ENCODE measurements at regions not wholly inside any gene's neighbourhood (a gene's known extent, or its start where the extent isn't known, plus 50 kb on each side); places are given as distances from the start of the nearest gene placed in this dataset.

- no peaks in the 10 kb centered on the region for H3K9me3 ChIP-seq (ENCODE audit: low read length)
- no peaks in the 10 kb centered on the region for H3K36me3 ChIP-seq (ENCODE audit: insufficient read depth, low read length)
- H3K4me3 ChIP-seq (ENCODE audit: low read depth in 1 of 2, low read length in 2 of 2): no peak overlapping the region
- no peaks in the 10 kb centered on the region for H3K27me3 ChIP-seq (ENCODE audit: control insufficient read depth in 1 of 2, insufficient read depth in 2 of 2, low read length in 2 of 2)
- no peak overlapping the region for H3K9ac ChIP-seq (ENCODE audit: low read length)
- H3K27ac ChIP-seq (ENCODE audit: low read depth, low read length): no peak overlapping the region
- peaks cover 37% of the 10 kb centered on the region for H3K4me1 ChIP-seq (ENCODE audit: insufficient read depth, low read length)
These were observed 312.8 kb upstream of the C2CD4B start for GRCh38 chr15:62477929-62478328.

- H3K27ac ChIP-seq (ENCODE audit: low read depth, low read length): no peak overlapping the region
These were observed 317.8 kb upstream of the C2CD4B start for GRCh38 chr15:62482785-62483429.

GRCh38 chr15:62483814-62484213, 318.7 kb upstream of the C2CD4B start:
- H3K9me3 ChIP-seq (ENCODE audit: low read length): no peaks in the 10 kb centered on the region
- no peak overlapping the region for H3K4me3 ChIP-seq (ENCODE audit: low read depth in 1 of 2, low read length in 2 of 2)
- H3K4me1 ChIP-seq (ENCODE audit: insufficient read depth, low read length): peaks cover 10% of the 10 kb centered on the region
- H3K27ac ChIP-seq (ENCODE audit: low read depth, low read length): no peak overlapping the region
- H3K27me3 ChIP-seq (ENCODE audit: control insufficient read depth in 1 of 2, insufficient read depth in 2 of 2, low read length in 2 of 2): no peaks in the 10 kb centered on the region
- H3K9ac ChIP-seq (ENCODE audit: low read length): no peak overlapping the region
- no peaks in the 10 kb centered on the region for H3K36me3 ChIP-seq (ENCODE audit: insufficient read depth, low read length)

More at GRCh38 chr15:62482785-62483429, 317.8 kb upstream of the C2CD4B start:
- Histone ChIP-seq H3K9me3 (ENCODE audit: low read length) (no peaks in the 10 kb centered on the region), H3K4me3 (ENCODE audit: low read depth in 1 of 2, low read length in 2 of 2) (no peak overlapping the region), H3K9ac (ENCODE audit: low read length) (no peak overlapping the region), H3K27me3 (ENCODE audit: control insufficient read depth in 1 of 2, insufficient read depth in 2 of 2, low read length in 2 of 2) (no peaks in the 10 kb centered on the region), H3K36me3 (ENCODE audit: insufficient read depth, low read length) (no peaks in the 10 kb centered on the region), H3K4me1 (ENCODE audit: insufficient read depth, low read length) (peaks cover 10% of the 10 kb centered on the region)

- H3K36me3 ChIP-seq (ENCODE audit: insufficient read depth, low read length): no peaks in the 10 kb centered on the region
These were observed 320.2 kb upstream of the C2CD4B start for GRCh38 chr15:62485170-62485720.

GRCh38 chr15:62486041-62486440, 321.0 kb upstream of the C2CD4B start:
- Histone ChIP-seq H3K36me3 (ENCODE audit: insufficient read depth, low read length) (no peaks in the 10 kb centered on the region), H3K27me3 (ENCODE audit: control insufficient read depth in 1 of 2, insufficient read depth in 2 of 2, low read length in 2 of 2) (no peaks in the 10 kb centered on the region), H3K4me3 (ENCODE audit: low read depth in 1 of 2, low read length in 2 of 2) (no peak overlapping the region), H3K4me1 (ENCODE audit: insufficient read depth, low read length) (peaks cover 10% of the 10 kb centered on the region), H3K9me3 (ENCODE audit: low read length) (no peaks in the 10 kb centered on the region), H3K27ac (ENCODE audit: low read depth, low read length) (no peak overlapping the region), H3K9ac (ENCODE audit: low read length) (no peak overlapping the region)

More at GRCh38 chr15:62485170-62485720, 320.2 kb upstream of the C2CD4B start:
- Histone ChIP-seq H3K9ac (ENCODE audit: low read length) (no peak overlapping the region), H3K4me3 (ENCODE audit: low read depth in 1 of 2, low read length in 2 of 2) (no peak overlapping the region), H3K4me1 (ENCODE audit: insufficient read depth, low read length) (peaks cover 10% of the 10 kb centered on the region), H3K27ac (ENCODE audit: low read depth, low read length) (no peak overlapping the region), H3K9me3 (ENCODE audit: low read length) (no peaks in the 10 kb centered on the region), H3K27me3 (ENCODE audit: control insufficient read depth in 1 of 2, insufficient read depth in 2 of 2, low read length in 2 of 2) (no peaks in the 10 kb centered on the region)

GRCh38 chr15:62488387-62488786, 323.3 kb upstream of the C2CD4B start:
- Histone ChIP-seq H3K9ac (ENCODE audit: low read length) (no peak overlapping the region), H3K27me3 (ENCODE audit: control insufficient read depth in 1 of 2, insufficient read depth in 2 of 2, low read length in 2 of 2) (no peaks in the 10 kb centered on the region), H3K27ac (ENCODE audit: low read depth, low read length) (no peak overlapping the region), H3K9me3 (ENCODE audit: low read length) (no peaks in the 10 kb centered on the region), H3K36me3 (ENCODE audit: insufficient read depth, low read length) (no peaks in the 10 kb centered on the region), H3K4me3 (ENCODE audit: low read depth in 1 of 2, low read length in 2 of 2) (no peak overlapping the region), H3K4me1 (ENCODE audit: insufficient read depth, low read length) (peaks cover 7% of the 10 kb centered on the region)

GRCh38 chr15:62491642-62492041, 326.6 kb upstream of the C2CD4B start:
- H3K9ac ChIP-seq (ENCODE audit: low read length): no peak overlapping the region
- no peak overlapping the region for H3K27ac ChIP-seq (ENCODE audit: low read depth, low read length)
- no peaks in the 10 kb centered on the region for H3K9me3 ChIP-seq (ENCODE audit: low read length)
- no peaks in the 10 kb centered on the region for H3K36me3 ChIP-seq (ENCODE audit: insufficient read depth, low read length)
- no peaks in the 10 kb centered on the region for H3K27me3 ChIP-seq (ENCODE audit: control insufficient read depth in 1 of 2, insufficient read depth in 2 of 2, low read length in 2 of 2)
- peaks cover 14% of the 10 kb centered on the region for H3K4me1 ChIP-seq (ENCODE audit: insufficient read depth, low read length)
- H3K4me3 ChIP-seq (ENCODE audit: low read depth in 1 of 2, low read length in 2 of 2): no peak overlapping the region

- Histone ChIP-seq H3K4me3 (ENCODE audit: low read depth in 1 of 2, low read length in 2 of 2) (no peak overlapping the region), H3K4me1 (ENCODE audit: insufficient read depth, low read length) (peaks cover 14% of the 10 kb centered on the region), H3K36me3 (ENCODE audit: insufficient read depth, low read length) (no peaks in the 10 kb centered on the region), H3K9me3 (ENCODE audit: low read length) (no peaks in the 10 kb centered on the region), H3K27me3 (ENCODE audit: control insufficient read depth in 1 of 2, insufficient read depth in 2 of 2, low read length in 2 of 2) (no peaks in the 10 kb centered on the region), H3K9ac (ENCODE audit: low read length) (no peak overlapping the region), H3K27ac (ENCODE audit: low read depth, low read length) (no peak overlapping the region)
These were observed 327.8 kb upstream of the C2CD4B start for GRCh38 chr15:62492900-62493299.

GRCh38 chr15:62494197-62494596, 329.1 kb upstream of the C2CD4B start:
- Histone ChIP-seq H3K9ac (ENCODE audit: low read length) (no peak overlapping the region), H3K4me1 (ENCODE audit: insufficient read depth, low read length) (peaks cover 14% of the 10 kb centered on the region), H3K36me3 (ENCODE audit: insufficient read depth, low read length) (no peaks in the 10 kb centered on the region), H3K27me3 (ENCODE audit: control insufficient read depth in 1 of 2, insufficient read depth in 2 of 2, low read length in 2 of 2) (no peaks in the 10 kb centered on the region), H3K27ac (ENCODE audit: low read depth, low read length) (no peak overlapping the region), H3K9me3 (ENCODE audit: low read length) (no peaks in the 10 kb centered on the region), H3K4me3 (ENCODE audit: low read depth in 1 of 2, low read length in 2 of 2) (no peak overlapping the region)

GRCh38 chr15:62495670-62496614, 330.9 kb upstream of the C2CD4B start:
- Histone ChIP-seq H3K9me3 (ENCODE audit: low read length) (no peaks in the 10 kb centered on the region), H3K36me3 (ENCODE audit: insufficient read depth, low read length) (no peaks in the 10 kb centered on the region), H3K9ac (ENCODE audit: low read length) (no peak overlapping the region), H3K27ac (ENCODE audit: low read depth, low read length) (no peak overlapping the region), H3K4me1 (ENCODE audit: insufficient read depth, low read length) (peaks cover 14% of the 10 kb centered on the region), H3K27me3 (ENCODE audit: control insufficient read depth in 1 of 2, insufficient read depth in 2 of 2, low read length in 2 of 2) (no peaks in the 10 kb centered on the region), H3K4me3 (ENCODE audit: low read depth in 1 of 2, low read length in 2 of 2) (no peak overlapping the region)

GRCh38 chr15:62497356-62497755, 332.3 kb upstream of the C2CD4B start:
- Histone ChIP-seq H3K9me3 (ENCODE audit: low read length) (no peaks in the 10 kb centered on the region), H3K4me3 (ENCODE audit: low read depth in 1 of 2, low read length in 2 of 2) (no peak overlapping the region), H3K36me3 (ENCODE audit: insufficient read depth, low read length) (no peaks in the 10 kb centered on the region), H3K9ac (ENCODE audit: low read length) (no peak overlapping the region), H3K27me3 (ENCODE audit: control insufficient read depth in 1 of 2, insufficient read depth in 2 of 2, low read length in 2 of 2) (no peaks in the 10 kb centered on the region), H3K4me1 (ENCODE audit: insufficient read depth, low read length) (peaks cover 14% of the 10 kb centered on the region), H3K27ac (ENCODE audit: low read depth, low read length) (no peak overlapping the region)
